ENCODE measurements at regions not wholly inside any gene's neighbourhood (a gene's known extent, or its start where the extent isn't known, plus 50 kb on each side); places are given as distances from the start of the nearest gene placed in this dataset.

DNA sequence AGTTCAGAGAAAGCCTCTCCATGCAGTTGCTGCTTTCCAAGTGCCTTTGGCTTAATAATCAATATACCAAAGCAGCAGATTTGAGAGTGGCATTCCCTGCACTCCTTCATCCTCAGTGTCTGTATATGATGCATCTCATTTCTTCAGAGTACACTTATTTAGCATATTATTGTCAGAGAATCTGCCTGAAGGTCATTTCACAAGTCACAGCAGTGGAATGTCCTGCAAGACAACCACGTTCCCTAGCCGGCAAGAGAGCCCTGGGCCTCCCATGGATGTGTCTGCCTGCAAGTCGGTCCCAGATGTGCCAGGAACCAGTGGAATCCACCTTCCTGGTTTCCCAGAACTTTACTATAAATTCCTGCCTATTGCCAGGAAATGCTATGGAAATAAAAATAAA lies 289.4 kb upstream of the IGFBP3 start:
- TF ChIP-seq ZNF232 (CRISPR knock-in tag; IDR thresholded peaks at IDR 0.05): no peak
- TF ChIP-seq, protein P1, sequence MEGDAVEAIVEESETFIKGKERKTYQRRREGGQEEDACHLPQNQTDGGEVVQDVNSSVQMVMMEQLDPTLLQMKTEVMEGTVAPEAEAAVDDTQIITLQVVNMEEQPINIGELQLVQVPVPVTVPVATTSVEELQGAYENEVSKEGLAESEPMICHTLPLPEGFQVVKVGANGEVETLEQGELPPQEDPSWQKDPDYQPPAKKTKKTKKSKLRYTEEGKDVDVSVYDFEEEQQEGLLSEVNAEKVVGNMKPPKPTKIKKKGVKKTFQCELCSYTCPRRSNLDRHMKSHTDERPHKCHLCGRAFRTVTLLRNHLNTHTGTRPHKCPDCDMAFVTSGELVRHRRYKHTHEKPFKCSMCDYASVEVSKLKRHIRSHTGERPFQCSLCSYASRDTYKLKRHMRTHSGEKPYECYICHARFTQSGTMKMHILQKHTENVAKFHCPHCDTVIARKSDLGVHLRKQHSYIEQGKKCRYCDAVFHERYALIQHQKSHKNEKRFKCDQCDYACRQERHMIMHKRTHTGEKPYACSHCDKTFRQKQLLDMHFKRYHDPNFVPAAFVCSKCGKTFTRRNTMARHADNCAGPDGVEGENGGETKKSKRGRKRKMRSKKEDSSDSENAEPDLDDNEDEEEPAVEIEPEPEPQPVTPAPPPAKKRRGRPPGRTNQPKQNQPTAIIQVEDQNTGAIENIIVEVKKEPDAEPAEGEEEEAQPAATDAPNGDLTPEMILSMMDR (IDR thresholded peaks at IDR 0.05): no peak
- TF ChIP-seq, protein P2, sequence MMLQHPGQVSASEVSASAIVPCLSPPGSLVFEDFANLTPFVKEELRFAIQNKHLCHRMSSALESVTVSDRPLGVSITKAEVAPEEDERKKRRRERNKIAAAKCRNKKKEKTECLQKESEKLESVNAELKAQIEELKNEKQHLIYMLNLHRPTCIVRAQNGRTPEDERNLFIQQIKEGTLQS (CRISPR knock-in tag; conservative IDR thresholded peaks at IDR 0.05): no peak
- no peak for TF ChIP-seq ZNF121 (CRISPR knock-in tag; IDR thresholded peaks at IDR 0.05)
- no peak for TF ChIP-seq EMX1 (CRISPR knock-in tag; IDR thresholded peaks at IDR 0.05)
- no peak for TF ChIP-seq GTF2I (CRISPR knock-in tag; conservative IDR thresholded peaks at IDR 0.05)
- TF ChIP-seq, protein P3, sequence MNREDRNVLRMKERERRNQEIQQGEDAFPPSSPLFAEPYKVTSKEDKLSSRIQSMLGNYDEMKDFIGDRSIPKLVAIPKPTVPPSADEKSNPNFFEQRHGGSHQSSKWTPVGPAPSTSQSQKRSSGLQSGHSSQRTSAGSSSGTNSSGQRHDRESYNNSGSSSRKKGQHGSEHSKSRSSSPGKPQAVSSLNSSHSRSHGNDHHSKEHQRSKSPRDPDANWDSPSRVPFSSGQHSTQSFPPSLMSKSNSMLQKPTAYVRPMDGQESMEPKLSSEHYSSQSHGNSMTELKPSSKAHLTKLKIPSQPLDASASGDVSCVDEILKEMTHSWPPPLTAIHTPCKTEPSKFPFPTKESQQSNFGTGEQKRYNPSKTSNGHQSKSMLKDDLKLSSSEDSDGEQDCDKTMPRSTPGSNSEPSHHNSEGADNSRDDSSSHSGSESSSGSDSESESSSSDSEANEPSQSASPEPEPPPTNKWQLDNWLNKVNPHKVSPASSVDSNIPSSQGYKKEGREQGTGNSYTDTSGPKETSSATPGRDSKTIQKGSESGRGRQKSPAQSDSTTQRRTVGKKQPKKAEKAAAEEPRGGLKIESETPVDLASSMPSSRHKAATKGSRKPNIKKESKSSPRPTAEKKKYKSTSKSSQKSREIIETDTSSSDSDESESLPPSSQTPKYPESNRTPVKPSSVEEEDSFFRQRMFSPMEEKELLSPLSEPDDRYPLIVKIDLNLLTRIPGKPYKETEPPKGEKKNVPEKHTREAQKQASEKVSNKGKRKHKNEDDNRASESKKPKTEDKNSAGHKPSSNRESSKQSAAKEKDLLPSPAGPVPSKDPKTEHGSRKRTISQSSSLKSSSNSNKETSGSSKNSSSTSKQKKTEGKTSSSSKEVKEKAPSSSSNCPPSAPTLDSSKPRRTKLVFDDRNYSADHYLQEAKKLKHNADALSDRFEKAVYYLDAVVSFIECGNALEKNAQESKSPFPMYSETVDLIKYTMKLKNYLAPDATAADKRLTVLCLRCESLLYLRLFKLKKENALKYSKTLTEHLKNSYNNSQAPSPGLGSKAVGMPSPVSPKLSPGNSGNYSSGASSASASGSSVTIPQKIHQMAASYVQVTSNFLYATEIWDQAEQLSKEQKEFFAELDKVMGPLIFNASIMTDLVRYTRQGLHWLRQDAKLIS (CRISPR knock-in tag; IDR thresholded peaks at IDR 0.05; ENCODE audit: borderline replicate concordance): no peak
- TF ChIP-seq, protein P4, sequence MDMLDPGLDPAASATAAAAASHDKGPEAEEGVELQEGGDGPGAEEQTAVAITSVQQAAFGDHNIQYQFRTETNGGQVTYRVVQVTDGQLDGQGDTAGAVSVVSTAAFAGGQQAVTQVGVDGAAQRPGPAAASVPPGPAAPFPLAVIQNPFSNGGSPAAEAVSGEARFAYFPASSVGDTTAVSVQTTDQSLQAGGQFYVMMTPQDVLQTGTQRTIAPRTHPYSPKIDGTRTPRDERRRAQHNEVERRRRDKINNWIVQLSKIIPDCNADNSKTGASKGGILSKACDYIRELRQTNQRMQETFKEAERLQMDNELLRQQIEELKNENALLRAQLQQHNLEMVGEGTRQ (CRISPR knock-in tag; IDR thresholded peaks at IDR 0.05): no peak
